ENCODE measurements at regions not wholly inside any gene's neighbourhood (a gene's known extent, or its start where the extent isn't known, plus 50 kb on each side); places are given as distances from the start of the nearest gene placed in this dataset.

GRCh38 chrX:145682518-145683298, 134.9 kb upstream of the SLITRK2 start:
- no peak for TF ChIP-seq CTCF (IDR thresholded peaks at IDR 0.05)
- TF ChIP-seq POLR2A (IDR thresholded peaks at IDR 0.05) = no peak
